B cell (primary cell): ENCODE measurements at regions not wholly inside any gene's neighbourhood (a gene's known extent, or its start where the extent isn't known, plus 50 kb on each side); places are given as distances from the start of the nearest gene placed in this dataset.

Experiments used
- ATAC-seq: fragments of 200-7000 bp; cut with Tn5 transposase; one replicate; pipeline ENCODE4 v1.10.0; 2021; ENCODE audit warnings: low read depth, mild to moderate bottlenecking, moderate number of reproducible peaks, moderate library complexity
- CTCF ChIA-PET: fragments of 350-600 bp; sonication (Branson Sonifier 250); formaldehyde crosslinking; loops from one replicate; lab custom pipeline; 2021; ENCODE audit warnings: antibody characterized with exemption, inconsistent platforms; lab: Charles Lee
- POLR2A ChIA-PET: fragments of 350-600 bp; sonication (Branson Sonifier 250); formaldehyde crosslinking; loops from one replicate; lab custom pipeline; 2021; ENCODE audit warnings: antibody characterized with exemption; lab: Charles Lee
- DNase-seq: peaks from one replicate; pipeline ENCODE4 v3.0.0; 2013
- H2AFZ ChIP-seq: 2 replicates; pipeline ENCODE4 v1.6.1; 2012; ENCODE audit warnings: mild to moderate bottlenecking, low read depth, low read length; ENCODE audit not compliant: insufficient read depth, poor library complexity, severe bottlenecking
- H3K27ac ChIP-seq, 2 donors: 1 replicate in 1 of 2; 2 replicates in 1 of 2; pipeline ENCODE4 v1.5.1; 2012 to 2013; ENCODE audit warnings: low read length in 2 of 2, mild to moderate bottlenecking in 2 of 2, moderate library complexity in 1 of 2
- H3K27me3 ChIP-seq, 4 experiments: fragments of 200-600 bp in 1 of 4; sonication (generic) in 1 of 4; replicated peaks in 1 of 4; 1 replicate in 2 of 4; 2 replicates in 2 of 4; pipeline versions ENCODE4 v1.6.1 to v1.7.0; 2013 to 2016; ENCODE audit warnings: low read length in 3 of 4, mild to moderate bottlenecking in 2 of 4, mixed read lengths in 1 of 4, moderate library complexity in 1 of 4; ENCODE audit not compliant: insufficient read depth in 4 of 4, control insufficient read depth in 3 of 4; ENCODE audit errors: control extremely low read depth in 1 of 4
- H3K36me3 ChIP-seq, 2 experiments: replicated peaks in 1 of 2; 1 replicate in 1 of 2; 2 replicates in 1 of 2; pipeline versions ENCODE4 v1.6.1 to v1.7.1; 2013; ENCODE audit warnings: low read length in 1 of 2; ENCODE audit not compliant: insufficient read depth in 2 of 2, control insufficient read depth in 1 of 2; ENCODE audit errors: control extremely low read depth in 1 of 2, extremely low read depth in 1 of 2
- H3K4me1 ChIP-seq, 2 donors: fragments of 200-600 bp in 1 of 2; sonication (generic) in 1 of 2; 1 replicate in 1 of 2; 2 replicates in 1 of 2; pipeline versions ENCODE4 v1.5.1 to v1.6.1; 2013 to 2017; ENCODE audit warnings: low read length in 2 of 2; ENCODE audit not compliant: control insufficient read depth in 2 of 2, insufficient read depth in 2 of 2
- H3K4me2 ChIP-seq: replicated peaks from 2 replicates; pipeline ENCODE3; 2012; ENCODE audit warnings: mild to moderate bottlenecking, low read depth, low read length; ENCODE audit not compliant: poor library complexity, severe bottlenecking
- H3K4me3 ChIP-seq, 5 experiments: fragments of 200-600 bp in 1 of 5; sonication (generic) in 1 of 5; 1 replicate in 3 of 5; 2 replicates in 2 of 5; pipeline versions ENCODE4 v1.5.1 to v1.7.0; 2011 to 2016; ENCODE audit warnings: low read length in 4 of 5, mild to moderate bottlenecking in 4 of 5, low read depth in 2 of 5, control low read depth in 1 of 5, moderate library complexity in 1 of 5; ENCODE audit not compliant: insufficient read depth in 1 of 5; ENCODE audit errors: control extremely low read depth in 1 of 5, extremely low read depth in 1 of 5
- H3K79me2 ChIP-seq: fragments of 200-600 bp; sonication (generic); one replicate; pipeline ENCODE4 v1.6.0; 2016; ENCODE audit warnings: low read length; ENCODE audit not compliant: control insufficient read depth, insufficient read depth
- H3K9ac ChIP-seq: fragments of 200-600 bp; sonication (generic); 2 replicates; pipeline ENCODE4 v1.6.1; 2017; ENCODE audit warnings: mild to moderate bottlenecking, low read length, moderate library complexity
- H3K9me3 ChIP-seq, 3 donors: one replicate each; pipeline versions ENCODE4 v1.6.1 to v1.7.1; 2013; ENCODE audit warnings: low read length in 2 of 3; ENCODE audit not compliant: control insufficient read depth in 2 of 3, insufficient read depth in 1 of 3; ENCODE audit errors: control extremely low read depth in 1 of 3
- H4K20me1 ChIP-seq: 2 replicates; pipeline ENCODE4 v1.6.0; 2012; ENCODE audit warnings: mild to moderate bottlenecking, low read length; ENCODE audit not compliant: insufficient read depth, control insufficient read depth, poor library complexity, severe bottlenecking
- H3K27ac Mint-ChIP-seq: one replicate; pipeline ENCODE4 v1.8.0; 2021; ENCODE audit warnings: mixed read lengths
- H3K27me3 Mint-ChIP-seq: one replicate; pipeline ENCODE4 v1.8.0; 2021; ENCODE audit warnings: mixed read lengths
- H3K4me1 Mint-ChIP-seq: one replicate; pipeline ENCODE4 v1.8.0; 2021; ENCODE audit warnings: mixed read lengths
- H3K4me3 Mint-ChIP-seq: one replicate; pipeline ENCODE4 v1.8.0; 2021; ENCODE audit warnings: mixed read lengths
- H3K9me3 Mint-ChIP-seq: one replicate; pipeline ENCODE4 v1.8.0; 2022; ENCODE audit warnings: mixed read lengths; ENCODE audit not compliant: insufficient read depth
- EZH2 ChIP-seq: IDR thresholded peaks from 2 replicates; pipeline ENCODE4 v1.6.1; 2012; ENCODE audit warnings: borderline replicate concordance, low read depth, mild to moderate bottlenecking, moderate library complexity, low read length; ENCODE audit not compliant: insufficient read depth, poor library complexity, severe bottlenecking
- WGBS: methylation state at CpG from one replicate; pipeline ENCODE4 v1.1.5; 2013; ENCODE audit warnings: missing lambda C conversion rate; ENCODE audit not compliant: insufficient coverage; 5-methylcytosine and 5-hydroxymethylcytosine counted together
- intact Hi-C: fragments of 100-400 bp; cut with micrococcal nuclease; formaldehyde crosslinking; loops from one replicate; pipeline ENCODE4 v1.10.0; 2022
- TF ChIP-seq, protein P1 (sequence below): fragments of 200-600 bp; IDR thresholded peaks from one replicate; pipeline ENCODE4 v1.8.0; 2022; ENCODE audit warnings: antibody characterized with exemption, mild to moderate bottlenecking

DNA sequence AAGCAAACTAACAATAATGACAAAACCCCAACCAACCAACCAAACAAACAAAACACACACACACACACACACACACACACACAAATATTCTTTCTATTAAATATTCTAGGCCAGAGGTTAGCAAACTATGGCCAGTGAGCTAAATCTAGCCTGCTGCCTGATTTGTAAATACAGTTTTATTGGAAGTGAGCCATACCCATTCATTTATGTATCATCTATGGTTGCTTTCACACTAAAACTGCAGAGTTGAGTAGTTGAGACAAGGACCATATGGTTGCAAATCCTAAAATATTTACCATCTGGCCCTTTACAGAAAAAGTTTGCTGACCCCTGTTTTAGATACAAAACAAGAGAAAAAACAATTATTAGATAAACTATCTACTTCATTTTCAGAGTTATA lies 620.5 kb upstream of the SEMA6A start:
- Histone ChIP-seq H3K27me3 (no peaks in the 10 kb centered on the region), H3K79me2 (no peaks in the 10 kb centered on the region), H3K4me1 (no peaks in the 10 kb centered on the region), H2AFZ (no peak overlapping the region), H3K36me3 (no peaks in the 10 kb centered on the region), H3K27ac (no peak overlapping the region), H3K9me3 (no peaks in the 10 kb centered on the region), H3K4me3 (no peak overlapping the region), H3K4me2 (no peak overlapping the region), H4K20me1 (no peaks in the 10 kb centered on the region), H3K9ac (no peak overlapping the region)
- ChIA-PET CTCF (interaction anchor here (0.5 kb wide), 1 partner anchor 236 kb away, joined by 3 read pairs; no protein-coding TSS in a partner anchor), POLR2A (no interaction called here)
- TF ChIP-seq, protein P1, sequence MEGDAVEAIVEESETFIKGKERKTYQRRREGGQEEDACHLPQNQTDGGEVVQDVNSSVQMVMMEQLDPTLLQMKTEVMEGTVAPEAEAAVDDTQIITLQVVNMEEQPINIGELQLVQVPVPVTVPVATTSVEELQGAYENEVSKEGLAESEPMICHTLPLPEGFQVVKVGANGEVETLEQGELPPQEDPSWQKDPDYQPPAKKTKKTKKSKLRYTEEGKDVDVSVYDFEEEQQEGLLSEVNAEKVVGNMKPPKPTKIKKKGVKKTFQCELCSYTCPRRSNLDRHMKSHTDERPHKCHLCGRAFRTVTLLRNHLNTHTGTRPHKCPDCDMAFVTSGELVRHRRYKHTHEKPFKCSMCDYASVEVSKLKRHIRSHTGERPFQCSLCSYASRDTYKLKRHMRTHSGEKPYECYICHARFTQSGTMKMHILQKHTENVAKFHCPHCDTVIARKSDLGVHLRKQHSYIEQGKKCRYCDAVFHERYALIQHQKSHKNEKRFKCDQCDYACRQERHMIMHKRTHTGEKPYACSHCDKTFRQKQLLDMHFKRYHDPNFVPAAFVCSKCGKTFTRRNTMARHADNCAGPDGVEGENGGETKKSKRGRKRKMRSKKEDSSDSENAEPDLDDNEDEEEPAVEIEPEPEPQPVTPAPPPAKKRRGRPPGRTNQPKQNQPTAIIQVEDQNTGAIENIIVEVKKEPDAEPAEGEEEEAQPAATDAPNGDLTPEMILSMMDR: no peak
- TF ChIP-seq EZH2: no peak
- DNase-seq (no peak), ATAC-seq (no peak)
- H3K27ac Mint-ChIP-seq: no peak overlapping the region
- no peak overlapping the region for H3K4me3 Mint-ChIP-seq
- no peaks in the 10 kb centered on the region for H3K27me3 Mint-ChIP-seq
- intact Hi-C loops: no loop called here
- no peaks in the 10 kb centered on the region for H3K4me1 Mint-ChIP-seq
- peaks cover 2% of the 10 kb centered on the region for H3K9me3 Mint-ChIP-seq

DNA sequence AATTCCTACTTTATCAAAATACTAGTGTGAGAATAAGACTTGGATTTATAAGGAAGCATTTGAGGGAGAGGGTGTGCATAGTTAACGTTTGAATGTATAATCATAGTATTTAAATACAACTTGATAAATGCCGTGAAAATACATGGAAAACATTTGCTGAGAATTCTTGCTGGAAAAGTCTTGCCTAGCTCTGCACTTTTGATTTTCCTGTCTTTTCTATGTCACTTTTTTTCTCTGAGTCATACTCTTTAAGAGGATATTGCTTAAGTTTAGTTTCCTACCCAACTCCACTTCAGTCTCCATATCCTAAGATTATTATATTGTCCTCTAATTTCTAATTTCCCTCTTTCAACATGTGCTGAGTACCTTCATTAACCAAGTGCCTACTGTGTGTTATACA lies 616.6 kb upstream of the SEMA6A start:
- TF ChIP-seq, protein P1: no peak
- TF ChIP-seq EZH2: no peak
- H3K9me3 Mint-ChIP-seq: peaks cover 2% of the 10 kb centered on the region
- Histone ChIP-seq H3K4me1 (no peaks in the 10 kb centered on the region), H3K4me2 (no peak overlapping the region), H3K27me3 (no peaks in the 10 kb centered on the region), H3K9me3 (no peaks in the 10 kb centered on the region), H2AFZ (no peak overlapping the region), H3K9ac (no peak overlapping the region), H3K36me3 (no peaks in the 10 kb centered on the region), H3K4me3 (no peak overlapping the region), H3K27ac (no peak overlapping the region), H4K20me1 (no peaks in the 10 kb centered on the region), H3K79me2 (no peaks in the 10 kb centered on the region)
- no CpG with 5 or more reads among the region's 2 CpGs for WGBS
- H3K27ac Mint-ChIP-seq: no peak overlapping the region
- no peaks in the 10 kb centered on the region for H3K4me1 Mint-ChIP-seq
- ChIA-PET POLR2A (no interaction called here), CTCF (no interaction called here)
- DNase-seq: no peak
- no peaks in the 10 kb centered on the region for H3K27me3 Mint-ChIP-seq
- H3K4me3 Mint-ChIP-seq: no peak overlapping the region
- intact Hi-C loops: no loop called here
- ATAC-seq: no peak
